ENCODE measurements at regions not wholly inside any gene's neighbourhood (a gene's known extent, or its start where the extent isn't known, plus 50 kb on each side); places are given as distances from the start of the nearest gene placed in this dataset.
A peak's percentile ranks its signal among the peaks of the same experiment; 100 is the strongest.

GRCh38 chr12:58190618-58191017, 249.3 kb downstream of the ATP23 start:
- no peak for DNase-seq (ENCODE audit: low spot score)

GRCh38 chr12:58196971-58197370, 255.6 kb downstream of the ATP23 start:
- DNase-seq (ENCODE audit: low spot score): peak; percentile 6

- no peak for DNase-seq (ENCODE audit: low spot score)
These were observed 261.8 kb downstream of the ATP23 start for GRCh38 chr12:58202933-58203718.

- no peak for DNase-seq (ENCODE audit: low spot score)
These were observed 262.7 kb downstream of the ATP23 start for GRCh38 chr12:58204071-58204470.

- no peak for DNase-seq (ENCODE audit: low spot score)
These were observed 265.5 kb downstream of the ATP23 start for GRCh38 chr12:58206876-58207275.

GRCh38 chr12:58211211-58211610, 269.8 kb downstream of the ATP23 start:
- DNase-seq (ENCODE audit: low spot score): no peak

- no peak for DNase-seq (ENCODE audit: low spot score)
These were observed 275.8 kb downstream of the ATP23 start for GRCh38 chr12:58217130-58217529.

GRCh38 chr12:58224536-58225105, 283.3 kb downstream of the ATP23 start:
- no peak for DNase-seq (ENCODE audit: low spot score)

GRCh38 chr12:58225203-58225877, 284.0 kb downstream of the ATP23 start:
- no peak for DNase-seq (ENCODE audit: low spot score)

- no peak for DNase-seq (ENCODE audit: low spot score)
These were observed 292.5 kb downstream of the ATP23 start for GRCh38 chr12:58233886-58234285.

GRCh38 chr12:58238411-58238810, 297.0 kb downstream of the ATP23 start:
- DNase-seq (ENCODE audit: low spot score): no peak

- DNase-seq (ENCODE audit: low spot score): no peak
These were observed 299.7 kb downstream of the ATP23 start for GRCh38 chr12:58241099-58241498.

- DNase-seq (ENCODE audit: low spot score): no peak
These were observed 301.6 kb downstream of the ATP23 start for GRCh38 chr12:58242796-58243630.

GRCh38 chr12:58247633-58248032, 306.3 kb downstream of the ATP23 start:
- no peak for DNase-seq (ENCODE audit: low spot score)

GRCh38 chr12:58248599-58248998, 307.2 kb downstream of the ATP23 start:
- DNase-seq (ENCODE audit: low spot score): no peak

GRCh38 chr12:58249610-58250009, 308.2 kb downstream of the ATP23 start:
- no peak for DNase-seq (ENCODE audit: low spot score)

- DNase-seq (ENCODE audit: low spot score): no peak
These were observed 308.7 kb downstream of the ATP23 start for GRCh38 chr12:58250077-58250476.

- no peak for DNase-seq (ENCODE audit: low spot score)
These were observed 311.5 kb downstream of the ATP23 start for GRCh38 chr12:58252914-58253313.

- no peak for DNase-seq (ENCODE audit: low spot score)
These were observed 312.3 kb downstream of the ATP23 start for GRCh38 chr12:58253663-58254062.

GRCh38 chr12:58254463-58255100, 313.2 kb downstream of the ATP23 start:
- no peak for DNase-seq (ENCODE audit: low spot score)

- no peak for DNase-seq (ENCODE audit: low spot score)
These were observed 321.4 kb downstream of the ATP23 start for GRCh38 chr12:58262796-58263195.

GRCh38 chr12:58263816-58264215, 322.4 kb downstream of the ATP23 start:
- DNase-seq (ENCODE audit: low spot score): no peak

Measured in putamen (tissue), 1 donor.